ENCODE measurements at regions not wholly inside any gene's neighbourhood (a gene's known extent, or its start where the extent isn't known, plus 50 kb on each side); places are given as distances from the start of the nearest gene placed in this dataset.

DNA sequence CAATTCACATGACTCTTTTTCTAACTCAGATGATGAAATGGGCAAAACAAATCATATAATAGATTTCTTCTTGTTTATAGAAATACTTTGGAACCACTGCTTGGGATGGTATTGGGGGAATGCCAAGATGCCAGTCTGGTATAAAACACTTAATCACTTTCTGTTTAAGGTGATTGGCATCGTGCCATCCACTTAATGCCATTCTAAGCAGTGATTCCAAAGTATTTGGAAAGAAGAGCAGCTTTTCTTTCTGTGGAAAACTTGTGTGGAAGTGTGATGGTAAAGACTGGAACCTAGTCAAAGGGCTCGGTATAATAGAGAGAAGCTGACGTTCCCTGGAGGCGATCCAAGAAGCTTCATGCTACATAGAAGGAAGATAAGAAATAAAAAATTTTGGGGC lies 120.6 kb downstream of the TMEM26 start:
- TF ChIP-seq, protein P1, sequence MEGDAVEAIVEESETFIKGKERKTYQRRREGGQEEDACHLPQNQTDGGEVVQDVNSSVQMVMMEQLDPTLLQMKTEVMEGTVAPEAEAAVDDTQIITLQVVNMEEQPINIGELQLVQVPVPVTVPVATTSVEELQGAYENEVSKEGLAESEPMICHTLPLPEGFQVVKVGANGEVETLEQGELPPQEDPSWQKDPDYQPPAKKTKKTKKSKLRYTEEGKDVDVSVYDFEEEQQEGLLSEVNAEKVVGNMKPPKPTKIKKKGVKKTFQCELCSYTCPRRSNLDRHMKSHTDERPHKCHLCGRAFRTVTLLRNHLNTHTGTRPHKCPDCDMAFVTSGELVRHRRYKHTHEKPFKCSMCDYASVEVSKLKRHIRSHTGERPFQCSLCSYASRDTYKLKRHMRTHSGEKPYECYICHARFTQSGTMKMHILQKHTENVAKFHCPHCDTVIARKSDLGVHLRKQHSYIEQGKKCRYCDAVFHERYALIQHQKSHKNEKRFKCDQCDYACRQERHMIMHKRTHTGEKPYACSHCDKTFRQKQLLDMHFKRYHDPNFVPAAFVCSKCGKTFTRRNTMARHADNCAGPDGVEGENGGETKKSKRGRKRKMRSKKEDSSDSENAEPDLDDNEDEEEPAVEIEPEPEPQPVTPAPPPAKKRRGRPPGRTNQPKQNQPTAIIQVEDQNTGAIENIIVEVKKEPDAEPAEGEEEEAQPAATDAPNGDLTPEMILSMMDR (IDR thresholded peaks at IDR 0.05) = no peak
- TF ChIP-seq POLR2A (IDR thresholded peaks at IDR 0.05) = no peak
- TF ChIP-seq POLR2AphosphoS5 (IDR thresholded peaks at IDR 0.05) = no peak
